OCI-LY3 (cell line): ENCODE measurements at regions not wholly inside any gene's neighbourhood (a gene's known extent, or its start where the extent isn't known, plus 50 kb on each side); places are given as distances from the start of the nearest gene placed in this dataset.
A peak's percentile ranks its signal among the peaks of the same experiment; 100 is the strongest.

Experiments
- H2AFZ ChIP-seq: fragments of 200-600, 300-600 bp; shearing (Covaris generic); 2 replicates; pipeline ENCODE4 v1.6.0; 2014; ENCODE audit warnings: antibody characterized with exemption, low read depth, low read length
- H3K27ac ChIP-seq: fragments of 200-600, 300-600 bp; sonication (generic); 2 replicates; pipeline ENCODE4 v1.5.1; 2014; ENCODE audit warnings: mild to moderate bottlenecking, low read length, moderate library complexity, mixed read lengths
- H3K27me3 ChIP-seq: fragments of 200-600, 300-600 bp; sonication (generic); 2 replicates; pipeline ENCODE4 v1.6.1; 2014; ENCODE audit warnings: low read depth, low read length, mixed read lengths
- H3K36me3 ChIP-seq: fragments of 200-600, 300-600 bp; sonication (generic); replicated peaks from 2 replicates; pipeline ENCODE3; 2014; ENCODE audit warnings: low read depth, low read length, mixed read lengths
- H3K4me1 ChIP-seq: fragments of 300-600, 200-600 bp; sonication (generic); 2 replicates; pipeline ENCODE4 v1.6.1; 2014; ENCODE audit warnings: low read length, mixed read lengths
- H3K4me2 ChIP-seq: fragments of 200-600, 300-600 bp; sonication (generic); 2 replicates; pipeline ENCODE4 v1.6.1; 2014; ENCODE audit warnings: low read length, mixed read lengths
- H3K4me3 ChIP-seq: fragments of 300-600, 200-600 bp; sonication (generic); 2 replicates; pipeline ENCODE4 v1.5.1; 2014; ENCODE audit warnings: antibody characterized with exemption, mild to moderate bottlenecking, low read length, moderate library complexity
- H3K79me2 ChIP-seq: fragments of 300-600, 200-600 bp; shearing (Covaris generic); 2 replicates; pipeline ENCODE4 v1.6.1; 2014; ENCODE audit warnings: mild to moderate bottlenecking, low read length, mixed read lengths
- H3K9ac ChIP-seq: fragments of 300-600, 200-600 bp; shearing (Covaris generic); 2 replicates; pipeline ENCODE4 v1.6.0; 2014; ENCODE audit warnings: mild to moderate bottlenecking, low read length, moderate library complexity
- H3K9me3 ChIP-seq: fragments of 200-600, 300-600 bp; shearing (Covaris generic); 2 replicates; pipeline ENCODE4 v1.6.1; 2014; ENCODE audit warnings: low read length, mixed read lengths; ENCODE audit not compliant: insufficient read depth
- H4K20me1 ChIP-seq: fragments of 200-600, 300-600 bp; sonication (generic); 2 replicates; pipeline ENCODE4 v1.6.1; 2016; ENCODE audit warnings: low read length, mixed read lengths; ENCODE audit not compliant: insufficient read depth
- EZH2phosphoT487 ChIP-seq: fragments of 200-600 bp; shearing (Covaris generic); IDR thresholded peaks from 2 replicates; pipeline ENCODE4 v1.6.1; 2018; ENCODE audit warnings: antibody characterized with exemption, mixed run types, low read depth
- TF ChIP-seq, protein P1 (sequence below): fragments of 200-600, 300-600 bp; sonication (generic); IDR thresholded peaks from 2 replicates; pipeline ENCODE4 v1.5.1; 2014; ENCODE audit warnings: antibody characterized with exemption, low read length, low read depth

DNA sequence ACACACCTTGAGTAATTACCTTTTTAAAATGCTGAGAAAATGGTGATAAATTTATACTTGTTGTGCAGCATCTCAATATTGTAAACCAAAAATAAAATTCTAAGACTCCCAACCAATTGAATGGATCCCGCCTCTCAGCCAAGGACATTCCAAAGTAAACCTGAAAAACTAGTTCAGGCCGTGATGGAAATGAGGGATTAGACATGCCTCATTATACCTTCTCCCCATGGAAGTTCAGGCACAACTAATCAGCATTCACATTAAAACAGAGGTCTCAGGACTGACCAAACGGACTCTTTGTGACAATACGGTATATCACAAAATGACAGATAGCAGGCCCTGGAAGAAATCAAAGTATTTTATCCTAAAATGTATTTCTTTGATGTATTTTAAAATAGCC lies 907.4 kb upstream of the RAG2 start:
- Histone ChIP-seq H3K4me2 (no peak overlapping the region), H3K9ac (no peak overlapping the region), H3K27me3 (peaks cover 76% of the 10 kb centered on the region), H3K4me3 (no peak overlapping the region), H3K36me3 (no peaks in the 10 kb centered on the region), H4K20me1 (peaks cover 8% of the 10 kb centered on the region; the same call in 1 of the 2 replicates), H3K27ac (no peak overlapping the region), H3K4me1 (peaks cover 27% of the 10 kb centered on the region), H3K79me2 (no peaks in the 10 kb centered on the region), H3K9me3 (no peaks in the 10 kb centered on the region), H2AFZ (no peak overlapping the region)
- TF ChIP-seq EZH2phosphoT487 = no peak

DNA sequence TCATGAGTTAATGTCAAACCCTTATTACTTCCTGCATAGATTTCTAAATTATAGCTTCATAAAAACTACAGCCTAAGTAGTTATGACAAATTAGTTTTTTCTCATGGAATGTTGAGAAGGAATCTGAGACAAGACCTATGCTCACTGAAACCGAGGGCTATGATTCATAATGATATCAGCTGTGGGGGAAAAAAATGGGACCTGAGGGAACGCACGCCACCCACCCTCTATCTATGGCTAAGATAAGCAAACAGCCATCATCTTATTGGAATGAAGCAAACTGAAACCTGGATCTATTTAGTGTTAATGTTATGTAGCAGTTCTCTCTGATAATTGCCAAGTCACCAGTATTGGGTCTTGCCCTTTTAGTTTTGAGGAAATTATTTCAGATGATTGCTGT lies 906.9 kb upstream of the RAG2 start:
- Histone ChIP-seq H3K36me3 (no peaks in the 10 kb centered on the region), H2AFZ (no peak overlapping the region), H3K9ac (no peak overlapping the region), H3K4me1 (peaks cover 27% of the 10 kb centered on the region), H3K27ac (no peak overlapping the region), H3K9me3 (no peaks in the 10 kb centered on the region), H3K4me2 (no peak overlapping the region), H3K4me3 (no peak overlapping the region), H3K27me3 (peaks cover 77% of the 10 kb centered on the region), H3K79me2 (no peaks in the 10 kb centered on the region), H4K20me1 (peaks cover 8% of the 10 kb centered on the region; the same call in 1 of the 2 replicates)
- TF ChIP-seq, protein P1, sequence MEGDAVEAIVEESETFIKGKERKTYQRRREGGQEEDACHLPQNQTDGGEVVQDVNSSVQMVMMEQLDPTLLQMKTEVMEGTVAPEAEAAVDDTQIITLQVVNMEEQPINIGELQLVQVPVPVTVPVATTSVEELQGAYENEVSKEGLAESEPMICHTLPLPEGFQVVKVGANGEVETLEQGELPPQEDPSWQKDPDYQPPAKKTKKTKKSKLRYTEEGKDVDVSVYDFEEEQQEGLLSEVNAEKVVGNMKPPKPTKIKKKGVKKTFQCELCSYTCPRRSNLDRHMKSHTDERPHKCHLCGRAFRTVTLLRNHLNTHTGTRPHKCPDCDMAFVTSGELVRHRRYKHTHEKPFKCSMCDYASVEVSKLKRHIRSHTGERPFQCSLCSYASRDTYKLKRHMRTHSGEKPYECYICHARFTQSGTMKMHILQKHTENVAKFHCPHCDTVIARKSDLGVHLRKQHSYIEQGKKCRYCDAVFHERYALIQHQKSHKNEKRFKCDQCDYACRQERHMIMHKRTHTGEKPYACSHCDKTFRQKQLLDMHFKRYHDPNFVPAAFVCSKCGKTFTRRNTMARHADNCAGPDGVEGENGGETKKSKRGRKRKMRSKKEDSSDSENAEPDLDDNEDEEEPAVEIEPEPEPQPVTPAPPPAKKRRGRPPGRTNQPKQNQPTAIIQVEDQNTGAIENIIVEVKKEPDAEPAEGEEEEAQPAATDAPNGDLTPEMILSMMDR = no peak
- no peak for TF ChIP-seq EZH2phosphoT487

DNA sequence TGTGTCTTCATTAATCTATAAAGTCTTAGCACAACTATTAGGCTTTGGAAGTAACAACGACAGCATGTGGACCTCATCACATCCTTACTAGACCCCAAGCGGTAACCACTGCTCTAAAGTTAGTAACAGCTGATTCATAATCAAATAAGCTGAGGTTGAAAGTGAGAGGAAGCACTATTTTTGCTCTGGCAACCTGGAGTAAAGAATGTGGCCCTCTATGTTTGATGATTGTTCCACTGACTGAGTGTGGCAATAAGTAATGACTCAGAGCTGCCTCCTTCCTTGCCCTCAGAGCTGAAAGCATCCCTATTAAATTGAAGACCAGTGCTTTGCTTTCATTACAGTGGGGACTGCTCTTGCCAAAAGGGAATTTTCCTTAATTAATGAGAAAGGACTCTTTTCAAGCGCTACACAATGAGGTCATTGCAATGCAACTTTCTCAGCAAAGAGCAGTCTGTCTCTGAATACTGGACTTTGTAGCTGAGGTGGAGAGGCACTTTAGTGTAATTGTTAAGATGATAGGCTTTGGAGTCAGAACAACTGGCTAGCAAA lies 906.1 kb upstream of the RAG2 start:
- no peak overlapping the region for H2AFZ ChIP-seq
- peaks cover 8% of the 10 kb centered on the region; the same call in 1 of the 2 replicates for H4K20me1 ChIP-seq
- peaks cover 74% of the 10 kb centered on the region for H3K27me3 ChIP-seq
- no peaks in the 10 kb centered on the region for H3K79me2 ChIP-seq
- no peak overlapping the region for H3K27ac ChIP-seq
- peak overlapping the region; percentile 53 for H3K4me2 ChIP-seq
- peaks cover 27% of the 10 kb centered on the region for H3K4me1 ChIP-seq
- H3K9me3 ChIP-seq = no peaks in the 10 kb centered on the region
- H3K9ac ChIP-seq = no peak overlapping the region
- peak overlapping the region; percentile 14; the same call in 1 of the 2 replicates for H3K4me3 ChIP-seq
- no peaks in the 10 kb centered on the region for H3K36me3 ChIP-seq
- TF ChIP-seq, protein P1 = no peak
- 0 out of 2 replicates have a peak, but pooled peaks have one; percentile 78 for TF ChIP-seq EZH2phosphoT487

DNA sequence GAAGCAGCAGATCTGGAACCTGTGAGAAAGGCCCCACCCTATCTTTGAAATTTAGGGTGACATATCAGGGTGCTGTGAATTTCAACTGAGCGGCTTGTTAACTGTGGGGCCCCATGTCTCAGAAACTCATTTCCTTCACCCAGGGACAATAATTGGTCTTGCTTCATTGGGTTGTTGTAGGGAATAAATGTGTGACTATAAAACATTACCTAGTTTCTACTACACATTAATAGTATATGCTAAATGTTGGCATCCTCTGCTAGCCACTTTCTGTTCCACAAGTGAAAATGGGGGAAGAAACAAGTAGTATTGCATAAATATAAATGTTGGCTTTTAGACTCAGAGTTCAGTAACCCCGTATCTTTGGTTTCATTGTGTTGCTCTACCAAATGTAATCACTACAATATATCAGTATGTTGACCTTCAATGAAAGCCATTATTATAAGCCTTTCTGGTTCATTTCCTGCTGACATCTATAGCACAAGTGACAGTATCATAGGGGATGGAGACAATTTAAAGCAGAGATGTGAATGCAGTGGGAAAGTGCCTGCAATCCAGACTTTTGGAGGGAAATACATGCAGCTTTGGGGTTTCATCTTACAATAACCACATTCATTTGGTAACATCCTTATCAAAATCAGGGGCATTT lies 905.5 kb upstream of the RAG2 start:
- H3K4me2 ChIP-seq = peak overlapping the region; percentile 53; the same call in 1 of the 2 replicates
- H3K4me1 ChIP-seq = peaks cover 27% of the 10 kb centered on the region

More for the DNA sequence above, 905.5 kb upstream of the RAG2 start:
- no peak overlapping the region for H2AFZ ChIP-seq
- H4K20me1 ChIP-seq = peaks cover 8% of the 10 kb centered on the region; the same call in 1 of the 2 replicates
- no peaks in the 10 kb centered on the region for H3K9me3 ChIP-seq
- no peak for TF ChIP-seq EZH2phosphoT487
- TF ChIP-seq, protein P1 = no peak
- H3K27me3 ChIP-seq = peaks cover 74% of the 10 kb centered on the region
- H3K79me2 ChIP-seq = no peaks in the 10 kb centered on the region
- H3K27ac ChIP-seq = no peak overlapping the region
- no peak overlapping the region for H3K9ac ChIP-seq
- no peaks in the 10 kb centered on the region for H3K36me3 ChIP-seq
- H3K4me3 ChIP-seq = no peak overlapping the region
